GM21515 (cell line): ENCODE measurements at regions not wholly inside any gene's neighbourhood (a gene's known extent, or its start where the extent isn't known, plus 50 kb on each side); places are given as distances from the start of the nearest gene placed in this dataset.

Source experiments
- ATAC-seq: cut with Tn5 transposase; IDR thresholded peaks from one replicate; pipeline ENCODE4 v1.9.1; 2021; ENCODE audit not compliant: unreplicated experiment

GRCh38 chr2:118169359-118170005, 81.2 kb downstream of the INSIG2 start:
- no peak for ATAC-seq

- ATAC-seq: no peak
Observed at GRCh38 chr2:118168615-118169014, 80.3 kb downstream of the INSIG2 start.

- ATAC-seq: no peak
Observed at GRCh38 chr2:118167026-118167425, 78.8 kb downstream of the INSIG2 start.

GRCh38 chr2:118166242-118166641, 78.0 kb downstream of the INSIG2 start:
- ATAC-seq: no peak

- ATAC-seq: no peak
Observed at GRCh38 chr2:118165595-118165994, 77.3 kb downstream of the INSIG2 start.
